ENCODE measurements at regions not wholly inside any gene's neighbourhood (a gene's known extent, or its start where the extent isn't known, plus 50 kb on each side); places are given as distances from the start of the nearest gene placed in this dataset.
A peak's percentile ranks its signal among the peaks of the same experiment; 100 is the strongest.
"Not testable (repeated sequence)": the region's sequence is repeated elsewhere in the genome, so short reads cannot be mapped to it uniquely, and the experiment has no call there.

GRCh38 chr20:53664121-53664520 is 70.5 kb upstream of the ZNF217 start:
- DNase-seq = no peak

DNA sequence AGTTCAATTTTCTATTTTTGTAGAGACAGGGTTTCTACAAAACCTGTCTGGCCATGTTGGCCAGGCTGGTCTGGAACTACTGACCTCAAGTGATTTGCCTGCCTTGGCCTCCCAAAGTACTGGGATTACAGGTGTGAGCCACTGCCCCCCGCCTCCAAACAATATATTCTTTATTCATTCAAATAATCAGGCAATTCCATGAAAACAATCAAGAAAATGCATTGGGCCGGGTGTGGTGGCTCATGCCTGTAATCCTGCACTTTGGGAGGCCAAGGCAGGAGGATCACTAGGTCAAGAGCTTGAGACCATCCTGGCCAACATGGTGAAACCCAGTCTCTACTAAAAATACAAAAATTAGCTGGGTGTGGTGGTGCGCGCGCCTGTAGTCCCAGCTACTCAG is 69.9 kb upstream of the ZNF217 start:
- not testable (repeated sequence) for DNase-seq

DNA sequence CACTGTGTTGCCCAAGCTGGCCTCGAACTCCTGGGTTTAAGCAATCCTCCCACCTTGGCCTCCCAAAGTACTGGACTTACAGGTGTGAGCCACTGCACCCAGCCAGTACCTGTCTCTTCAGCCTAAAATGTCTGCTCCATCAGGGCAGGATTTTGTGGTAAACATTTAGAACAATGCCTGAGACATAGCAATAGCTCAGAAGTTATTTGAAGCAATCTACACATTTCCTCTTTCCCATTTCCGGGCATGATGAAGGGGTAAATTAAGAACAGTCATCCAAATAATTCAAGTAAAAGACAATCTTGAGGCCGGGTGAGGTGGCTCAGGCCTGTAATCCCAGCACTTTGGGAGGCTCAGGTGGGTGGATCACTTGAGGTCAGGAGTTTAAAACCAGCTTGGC is 69.0 kb upstream of the ZNF217 start:
- no peak for DNase-seq

- peak; percentile 65 for DNase-seq
Measured at GRCh38 chr20:53660947-53661381, 67.3 kb upstream of the ZNF217 start.

GRCh38 chr20:53660078-53660909 is 66.7 kb upstream of the ZNF217 start:
- peak; percentile 59 for DNase-seq

DNA sequence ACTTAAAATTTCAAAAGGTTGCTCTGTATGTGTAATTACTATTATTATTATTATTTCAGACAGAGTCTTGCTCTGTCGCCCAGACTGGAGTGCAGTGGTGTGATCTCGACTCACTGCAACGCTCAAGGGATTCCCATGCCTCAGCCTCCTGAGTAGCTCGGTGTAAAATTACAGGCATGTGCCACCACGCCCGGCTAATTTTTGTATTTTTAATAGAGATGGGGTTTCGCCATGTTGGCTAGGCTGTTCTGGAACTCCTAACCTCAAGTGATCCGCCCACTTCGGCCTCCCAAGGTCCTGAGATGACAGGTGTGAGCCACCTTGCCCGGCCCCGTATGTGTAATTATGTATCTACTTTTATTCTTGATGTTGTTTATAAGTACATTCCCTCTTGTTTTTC is 65.3 kb upstream of the ZNF217 start:
- no peak for DNase-seq

DNA sequence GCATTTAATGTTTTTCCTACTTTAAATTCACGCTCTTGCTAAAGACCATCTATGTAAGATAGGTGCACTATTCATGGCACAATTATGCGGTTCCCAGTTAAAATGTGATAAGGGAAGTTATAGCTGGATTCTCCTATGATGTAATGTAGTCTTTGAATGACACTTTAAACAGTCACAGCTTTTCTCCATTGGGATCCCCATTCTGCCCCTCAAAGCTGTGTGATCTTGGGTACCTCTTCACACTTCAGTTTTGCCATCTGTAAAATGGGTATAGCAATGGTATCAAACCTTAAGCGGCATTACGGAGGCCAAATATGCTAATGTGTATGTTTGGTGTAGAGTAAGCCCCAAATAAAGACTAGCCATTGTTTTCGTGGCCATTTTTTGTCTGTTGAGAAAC is 64.7 kb upstream of the ZNF217 start:
- DNase-seq = no peak

GRCh38 chr20:53657732-53658131 is 64.1 kb upstream of the ZNF217 start:
- DNase-seq = peak; percentile 36

- no peak for DNase-seq
Measured at GRCh38 chr20:53657279-53657678, 63.6 kb upstream of the ZNF217 start.

- no peak for DNase-seq
Measured at GRCh38 chr20:53656293-53657202, 62.9 kb upstream of the ZNF217 start.

DNA sequence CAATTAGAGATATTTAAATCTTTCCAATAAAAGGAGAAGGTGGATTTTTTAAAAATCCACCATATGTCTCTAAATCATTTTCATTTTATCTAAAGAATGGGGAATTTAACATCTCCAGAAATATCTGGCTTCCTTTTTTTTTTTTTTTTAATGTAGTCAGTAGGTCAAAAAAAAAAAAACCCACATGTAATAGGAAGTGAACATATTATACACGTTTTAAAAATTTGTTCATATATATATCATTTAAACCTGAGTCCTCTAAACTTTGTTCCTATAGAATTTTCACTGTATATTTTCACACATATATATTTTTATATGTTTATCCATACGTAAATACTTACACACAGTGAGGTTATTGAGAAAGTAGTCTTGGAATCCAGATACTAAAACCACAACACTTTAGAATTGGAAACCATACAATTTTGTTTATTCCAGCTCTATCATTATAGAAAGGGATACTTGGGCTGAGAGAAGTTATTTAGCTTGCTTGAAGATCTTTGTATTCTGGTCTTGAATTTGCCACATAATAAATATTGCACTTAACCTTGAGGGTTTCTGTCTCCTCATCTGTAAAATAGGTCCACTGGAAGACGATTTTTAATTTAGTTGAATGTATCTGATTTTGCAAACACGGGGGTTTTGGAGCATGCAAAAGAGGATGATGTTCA is 62.1 kb upstream of the ZNF217 start:
- DNase-seq = no peak

DNA sequence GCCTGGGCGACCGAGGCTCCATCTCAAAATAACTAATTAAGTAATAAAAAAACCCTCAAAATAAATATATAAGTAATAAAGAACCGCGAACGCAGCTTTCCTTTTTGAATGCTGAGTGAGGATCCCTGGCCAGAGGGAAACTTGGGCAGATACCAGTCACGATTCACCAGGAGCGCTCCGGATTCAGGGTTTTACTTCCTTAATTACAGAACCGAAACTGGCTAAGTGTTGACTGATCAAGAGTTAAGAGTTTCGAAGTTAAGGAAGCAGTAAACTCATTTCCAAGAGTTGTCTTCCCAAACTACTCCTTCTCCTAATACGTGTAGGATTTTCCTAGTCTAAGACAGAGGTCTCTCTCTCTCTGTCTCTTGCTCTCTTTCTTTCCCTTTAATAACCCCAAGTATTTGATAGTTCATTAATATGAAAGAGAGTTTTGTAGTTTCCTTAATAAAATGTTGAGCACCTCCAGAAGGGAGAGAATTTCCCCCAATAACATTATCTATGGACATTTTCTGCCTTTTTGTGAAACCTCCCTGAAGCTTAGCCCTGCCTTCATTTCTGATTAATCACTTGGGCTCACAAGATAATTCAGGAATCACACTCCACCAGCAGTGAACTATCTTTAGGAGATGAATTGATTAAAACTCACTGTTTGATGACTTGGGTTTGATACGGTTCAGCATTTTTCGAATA is 61.4 kb upstream of the ZNF217 start:
- no peak for DNase-seq

- DNase-seq = not testable (repeated sequence)
Measured at GRCh38 chr20:53654521-53654920, 60.9 kb upstream of the ZNF217 start.

GRCh38 chr20:53652859-53653517 is 59.3 kb upstream of the ZNF217 start:
- DNase-seq = no peak

- DNase-seq = peak; percentile 44
Measured at GRCh38 chr20:53652090-53652858, 58.6 kb upstream of the ZNF217 start.

DNA sequence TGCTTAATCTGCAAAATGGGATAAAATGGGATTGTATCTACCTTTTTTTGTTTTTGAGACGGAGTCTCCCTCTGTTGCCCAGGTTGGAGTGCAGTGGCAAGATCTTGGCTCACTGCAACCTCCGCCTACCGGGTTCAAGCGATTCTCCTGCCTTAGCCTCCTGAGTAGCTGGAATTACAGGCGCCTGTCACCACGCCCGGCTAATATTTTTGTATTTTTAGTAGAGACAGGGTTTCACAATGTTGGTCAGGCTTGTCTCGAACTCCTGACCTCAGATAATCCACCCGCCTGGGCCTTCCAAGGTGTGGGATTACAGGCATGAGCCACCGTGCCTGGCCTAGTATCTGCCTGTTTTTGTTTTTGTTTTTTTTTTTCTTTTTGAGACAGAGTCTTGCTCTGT is 55.9 kb upstream of the ZNF217 start:
- not testable (repeated sequence) for DNase-seq

GRCh38 chr20:53647286-53647821 is 53.7 kb upstream of the ZNF217 start:
- no peak for DNase-seq

GRCh38 chr20:53646550-53646949 is 52.9 kb upstream of the ZNF217 start:
- DNase-seq = no peak

- no peak for DNase-seq
Measured at GRCh38 chr20:53645582-53645897, 51.9 kb upstream of the ZNF217 start.

- not testable (repeated sequence) for DNase-seq
Measured at GRCh38 chr20:53644108-53644507, 50.5 kb upstream of the ZNF217 start.

Data from tongue (tissue), 1 donor.